GM19372 (cell line): ENCODE measurements at regions not wholly inside any gene's neighbourhood (a gene's known extent, or its start where the extent isn't known, plus 50 kb on each side); places are given as distances from the start of the nearest gene placed in this dataset.

Source experiments
- ATAC-seq: cut with Tn5 transposase; IDR thresholded peaks from one replicate; pipeline ENCODE4 v1.9.1; 2021; ENCODE audit warnings: mild to moderate bottlenecking, low read depth, moderate library complexity; ENCODE audit not compliant: unreplicated experiment

GRCh38 chr3:103047640-103048039, 612.8 kb downstream of the ZPLD1 start:
- ATAC-seq, result no peak

- ATAC-seq, result no peak
These were observed 613.4 kb downstream of the ZPLD1 start for GRCh38 chr3:103048068-103048722.

- ATAC-seq, result no peak
These were observed 617.5 kb downstream of the ZPLD1 start for GRCh38 chr3:103052236-103052830.

- ATAC-seq, result no peak
These were observed 620.3 kb downstream of the ZPLD1 start for GRCh38 chr3:103055021-103055520.

- no peak for ATAC-seq
These were observed 621.7 kb downstream of the ZPLD1 start for GRCh38 chr3:103056542-103056941.

- no peak for ATAC-seq
These were observed 622.2 kb downstream of the ZPLD1 start for GRCh38 chr3:103057003-103057402.

- no peak for ATAC-seq
These were observed 622.7 kb downstream of the ZPLD1 start for GRCh38 chr3:103057487-103057886.

- no peak for ATAC-seq
These were observed 624.6 kb downstream of the ZPLD1 start for GRCh38 chr3:103059432-103059831.

GRCh38 chr3:103060242-103060641, 625.4 kb downstream of the ZPLD1 start:
- no peak for ATAC-seq

GRCh38 chr3:103067963-103068362, 633.1 kb downstream of the ZPLD1 start:
- no peak for ATAC-seq

- no peak for ATAC-seq
These were observed 640.5 kb downstream of the ZPLD1 start for GRCh38 chr3:103075282-103075681.

GRCh38 chr3:103077910-103078309, 643.1 kb downstream of the ZPLD1 start:
- no peak for ATAC-seq

- no peak for ATAC-seq
These were observed 647.7 kb downstream of the ZPLD1 start for GRCh38 chr3:103082501-103082900.

- no peak for ATAC-seq
These were observed 649.2 kb downstream of the ZPLD1 start for GRCh38 chr3:103083848-103084631.

GRCh38 chr3:103085465-103085864, 650.6 kb downstream of the ZPLD1 start:
- ATAC-seq, result no peak

- no peak for ATAC-seq
These were observed 654.9 kb downstream of the ZPLD1 start for GRCh38 chr3:103089758-103090157.

GRCh38 chr3:103105206-103105605, 670.4 kb downstream of the ZPLD1 start:
- no peak for ATAC-seq

- no peak for ATAC-seq
These were observed 677.5 kb downstream of the ZPLD1 start for GRCh38 chr3:103112273-103112672.

- no peak for ATAC-seq
These were observed 691.3 kb downstream of the ZPLD1 start for GRCh38 chr3:103126115-103126514.

GRCh38 chr3:103127098-103127630, 692.3 kb downstream of the ZPLD1 start:
- no peak for ATAC-seq

- ATAC-seq, result peak; percentile 71
These were observed 692.9 kb downstream of the ZPLD1 start for GRCh38 chr3:103127737-103128136.
